Endothelial cell of umbilical vein (primary cell): ENCODE measurements at regions not wholly inside any gene's neighbourhood (a gene's known extent, or its start where the extent isn't known, plus 50 kb on each side); places are given as distances from the start of the nearest gene placed in this dataset.
A peak's percentile ranks its signal among the peaks of the same experiment; 100 is the strongest.

Source experiments
- BruUV-seq: library from RNA; stranded (reverse); fragments of 400-500 nt; replicated peaks from 2 replicates; lab custom pipeline; 2021; lab: Mats Ljungman, UMichigan
- CTCF ChIA-PET: fragments of 300-600, 350-600 bp; sonication (Branson Sonifier 250); formaldehyde crosslinking; loops from one replicate; lab custom pipeline; 2021; ENCODE audit warnings: antibody characterized with exemption, inconsistent platforms; lab: Charles Lee
- POLR2A ChIA-PET: fragments of 300-600, 350-600 bp; sonication (Branson Sonifier 250); formaldehyde crosslinking; loops from one replicate; lab custom pipeline; 2021; ENCODE audit warnings: antibody characterized with exemption, inconsistent platforms; lab: Charles Lee
- DNase-seq: peaks from one replicate; pipeline ENCODE4 v3.0.0-alpha.2; 2011; ENCODE audit warnings: low read depth, low spot score
- FAIRE-seq: peaks from 2 replicates; lab custom pipeline; 2011; peaks lifted over from hg19 to GRCh38; lab: Jason Lieb, UNC
- H2AFZ ChIP-seq: 2 replicates; pipeline ENCODE4 v1.6.0; 2012; ENCODE audit warnings: low read depth, low read length, control low read depth, inconsistent platforms
- H3K27ac ChIP-seq: 2 replicates; pipeline ENCODE4 v1.5.1; 2011; ENCODE audit warnings: low read depth, mild to moderate bottlenecking, control low read depth, low read length, moderate library complexity; ENCODE audit not compliant: insufficient read depth
- H3K27me3 ChIP-seq, 2 experiments: 2 replicates each; pipeline versions ENCODE4 v1.6.0 to v1.6.1; 2011; ENCODE audit warnings: low read length in 2 of 2, mixed read lengths in 1 of 2; ENCODE audit not compliant: control insufficient read depth in 2 of 2, insufficient read depth in 2 of 2
- H3K36me3 ChIP-seq, 2 experiments: 2 replicates in 1 of 2; 3 replicates in 1 of 2; pipeline ENCODE4 v1.5.1; 2011; ENCODE audit warnings: low read length in 2 of 2, mild to moderate bottlenecking in 1 of 2, moderate library complexity in 1 of 2; ENCODE audit not compliant: control insufficient read depth in 2 of 2, insufficient read depth in 2 of 2; ENCODE audit errors: extremely low read depth in 1 of 2
- H3K4me1 ChIP-seq: 3 replicates; pipeline ENCODE4 v1.5.1; 2011; ENCODE audit warnings: mild to moderate bottlenecking, low read length; ENCODE audit not compliant: control insufficient read depth, insufficient read depth; ENCODE audit errors: extremely low read depth
- H3K4me2 ChIP-seq: 2 replicates; pipeline ENCODE4 v1.6.1; 2011; ENCODE audit warnings: low read length, control low read depth, mixed read lengths; ENCODE audit not compliant: insufficient read depth
- H3K4me3 ChIP-seq, 3 experiments: fragments of 200-600 bp in 1 of 3; sonication (generic), shearing (Covaris generic) in 1 of 3; replicated peaks in 1 of 3; 2 replicates each; pipeline ENCODE4 v1.5.1; 2011 to 2016; ENCODE audit warnings: control low read depth in 3 of 3, low read length in 3 of 3, mild to moderate bottlenecking in 2 of 3, inconsistent platforms in 1 of 3, low read depth in 1 of 3, moderate library complexity in 1 of 3; ENCODE audit not compliant: insufficient read depth in 1 of 3
- H3K79me2 ChIP-seq: 2 replicates; pipeline ENCODE4 v1.6.0; 2012; ENCODE audit warnings: low read length, inconsistent platforms; ENCODE audit not compliant: control insufficient read depth, insufficient read depth
- H3K9ac ChIP-seq: replicated peaks from 2 replicates; pipeline ENCODE3; 2011; ENCODE audit warnings: low read length, control low read depth; ENCODE audit not compliant: insufficient read depth; ENCODE audit errors: extremely low read depth
- H3K9me1 ChIP-seq: replicated peaks from 3 replicates; pipeline ENCODE4 v1.6.0; 2011; ENCODE audit warnings: mild to moderate bottlenecking, low read length; ENCODE audit not compliant: control insufficient read depth, insufficient read depth; ENCODE audit errors: extremely low read depth
- H3K9me3 ChIP-seq: replicated peaks from 2 replicates; pipeline ENCODE4 v1.5.1; 2012; ENCODE audit warnings: low read length, inconsistent platforms; ENCODE audit not compliant: control insufficient read depth, insufficient read depth
- H4K20me1 ChIP-seq: replicated peaks from 2 replicates; pipeline ENCODE3; 2011; ENCODE audit warnings: mild to moderate bottlenecking, low read length; ENCODE audit not compliant: control insufficient read depth, insufficient read depth; ENCODE audit errors: extremely low read depth
- CTCF ChIP-seq, 2 donors: IDR thresholded peaks; 1 replicate in 1 of 2; 2 replicates in 1 of 2; pipeline ENCODE4 v1.5.1; 2011; ENCODE audit warnings: low read length in 2 of 2, mild to moderate bottlenecking in 2 of 2, moderate library complexity in 2 of 2, control low read depth in 1 of 2, inconsistent platforms in 1 of 2, low read depth in 1 of 2; ENCODE audit not compliant: insufficient read depth in 1 of 2; ENCODE audit errors: extremely low read depth in 1 of 2
- EZH2 ChIP-seq: IDR thresholded peaks from 2 replicates; pipeline ENCODE4 v1.6.1; 2012; ENCODE audit warnings: borderline replicate concordance, low read depth, mild to moderate bottlenecking, moderate library complexity, low read length, inconsistent platforms; ENCODE audit not compliant: severe bottlenecking
- FOS ChIP-seq: IDR thresholded peaks from 2 replicates; pipeline ENCODE4 v1.6.1; 2011; ENCODE audit warnings: mild to moderate bottlenecking, low read length, moderate library complexity, borderline replicate concordance; ENCODE audit not compliant: insufficient read depth
- MYC ChIP-seq: IDR thresholded peaks from one replicate; pipeline ENCODE4 v1.6.1; 2011; ENCODE audit warnings: mild to moderate bottlenecking, low read depth, low read length
- dilution Hi-C: fragments of 300-500 bp; cut with MboI; formaldehyde crosslinking; loops from one replicate; pipeline ENCODE4 v1.15.0; 2019; ENCODE audit warnings: low sequenced_read_pairs; ENCODE audit not compliant: extremely low pct_ligation_motif_present
- intact Hi-C: fragments of 100-400 bp; cut with micrococcal nuclease; formaldehyde crosslinking; loops from one replicate; pipeline ENCODE4 v1.10.0; 2022
- TF ChIP-seq, protein P1 (sequence below): IDR thresholded peaks from 2 replicates; pipeline ENCODE4 v1.6.1; 2011; ENCODE audit not compliant: insufficient read depth, insufficient read length

- no peaks in the 10 kb centered on the region for H3K36me3 ChIP-seq
- no peak for FAIRE-seq
- POLR2A ChIA-PET: no interaction called here
These were observed 76.6 kb upstream of the SNRPN start for GRCh38 chr15:24878153-24878552.

More at GRCh38 chr15:24878153-24878552, 76.6 kb upstream of the SNRPN start:
- dilution Hi-C loops: no loop called here
- DNase-seq: peak; percentile 33
- intact Hi-C loops: loop anchor here (1.0 to 2.0 kb wide), 2 partner anchors 19 to 79 kb away; no protein-coding TSS in a partner anchor
- Histone ChIP-seq H3K4me2 (peak overlapping the region; percentile 22), H3K79me2 (no peaks in the 10 kb centered on the region), H3K27me3 (no peaks in the 10 kb centered on the region), H3K4me1 (no peaks in the 10 kb centered on the region), H3K27ac (no peak overlapping the region), H2AFZ (peak overlapping the region; percentile 4), H3K9ac (peak overlapping the region; percentile 6), H3K4me3 (peak overlapping the region; percentile 9 to 53 (median 41)), H3K9me3 (no peaks in the 10 kb centered on the region), H3K9me1 (no peaks in the 10 kb centered on the region), H4K20me1 (no peaks in the 10 kb centered on the region)
- no TSS peak for BruUV-seq
- CTCF ChIA-PET: no interaction called here
- TF ChIP-seq EZH2: no peak
- TF ChIP-seq CTCF (IDR thresholded peaks at IDR 0.05; ENCODE audit: extremely low read depth in 1 of 2, insufficient read depth in 1 of 2, low read depth in 1 of 2, low read length in 2 of 2): no peak
- TF ChIP-seq, protein P1, sequence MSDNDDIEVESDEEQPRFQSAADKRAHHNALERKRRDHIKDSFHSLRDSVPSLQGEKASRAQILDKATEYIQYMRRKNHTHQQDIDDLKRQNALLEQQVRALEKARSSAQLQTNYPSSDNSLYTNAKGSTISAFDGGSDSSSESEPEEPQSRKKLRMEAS: no peak
- peak; percentile 8 for TF ChIP-seq FOS
- no peak for TF ChIP-seq MYC
